Cardiac muscle cell (in vitro differentiated cells and primary cell): ENCODE measurements at regions not wholly inside any gene's neighbourhood (a gene's known extent, or its start where the extent isn't known, plus 50 kb on each side); places are given as distances from the start of the nearest gene placed in this dataset.
A peak's percentile ranks its signal among the peaks of the same experiment; 100 is the strongest.

Experiments
- DNase-seq, 2 donors: peaks; one replicate each; pipeline versions ENCODE4 v3.0.0 to v3.0.0-alpha.2; 2010 to 2017; ENCODE audit warnings: low read depth in 1 of 2, low spot score in 1 of 2
- H3K27ac ChIP-seq: fragments of 200-600 bp; sonication (generic); 2 replicates; pipeline ENCODE4 v1.5.1; 2016
- H3K27me3 ChIP-seq: fragments of 200-600 bp; sonication (generic); 2 replicates; pipeline ENCODE4 v1.6.0; 2016; ENCODE audit warnings: control low read depth
- H3K36me3 ChIP-seq: fragments of 200-600 bp; sonication (generic); 2 replicates; pipeline ENCODE4 v1.5.1; 2016; ENCODE audit warnings: control low read depth
- H3K4me1 ChIP-seq: fragments of 200-600 bp; sonication (generic); 2 replicates; pipeline ENCODE4 v1.8.1; 2017; ENCODE audit warnings: low read depth, mild to moderate bottlenecking, mixed run types
- H3K4me3 ChIP-seq: fragments of 200-600 bp; sonication (generic); 2 replicates; pipeline ENCODE4 v1.5.1; 2016; ENCODE audit warnings: mild to moderate bottlenecking
- H3K9me3 ChIP-seq: fragments of 200-600 bp; sonication (generic); 2 replicates; pipeline ENCODE4 v1.5.1; 2017; ENCODE audit warnings: low read depth, mild to moderate bottlenecking, control low read depth
- TF ChIP-seq, protein P1 (sequence below): IDR thresholded peaks from 2 replicates; pipeline ENCODE4 v1.5.1; 2012; ENCODE audit warnings: low read depth, mild to moderate bottlenecking, low read length

DNA sequence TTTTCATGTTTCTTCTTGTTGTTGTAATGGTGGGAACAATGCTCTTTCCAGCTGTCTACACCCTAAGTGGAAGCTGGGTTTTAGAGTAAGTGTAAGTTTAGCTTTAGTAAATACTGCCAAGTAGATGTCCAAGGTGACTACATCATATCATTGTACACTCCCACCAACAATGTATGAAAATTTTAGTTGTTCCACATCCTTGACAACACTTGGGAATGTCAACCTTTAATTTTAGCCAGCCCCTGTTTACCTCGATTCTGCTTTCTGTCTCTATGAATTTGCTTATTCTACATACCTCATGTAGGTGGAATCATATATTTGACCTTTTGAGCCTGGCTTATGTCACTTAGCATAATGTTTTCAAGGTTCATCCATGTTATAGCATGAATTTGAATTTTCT lies 93.0 kb downstream of the MTPAP start:
- no peaks in the 10 kb centered on the region for H3K4me1 ChIP-seq
- no peak overlapping the region for H3K4me3 ChIP-seq
- no peak overlapping the region for H3K27ac ChIP-seq
- H3K9me3 ChIP-seq: no peaks in the 10 kb centered on the region
- no peaks in the 10 kb centered on the region for H3K36me3 ChIP-seq
- no peak for DNase-seq
- H3K27me3 ChIP-seq: no peaks in the 10 kb centered on the region
- TF ChIP-seq, protein P1, sequence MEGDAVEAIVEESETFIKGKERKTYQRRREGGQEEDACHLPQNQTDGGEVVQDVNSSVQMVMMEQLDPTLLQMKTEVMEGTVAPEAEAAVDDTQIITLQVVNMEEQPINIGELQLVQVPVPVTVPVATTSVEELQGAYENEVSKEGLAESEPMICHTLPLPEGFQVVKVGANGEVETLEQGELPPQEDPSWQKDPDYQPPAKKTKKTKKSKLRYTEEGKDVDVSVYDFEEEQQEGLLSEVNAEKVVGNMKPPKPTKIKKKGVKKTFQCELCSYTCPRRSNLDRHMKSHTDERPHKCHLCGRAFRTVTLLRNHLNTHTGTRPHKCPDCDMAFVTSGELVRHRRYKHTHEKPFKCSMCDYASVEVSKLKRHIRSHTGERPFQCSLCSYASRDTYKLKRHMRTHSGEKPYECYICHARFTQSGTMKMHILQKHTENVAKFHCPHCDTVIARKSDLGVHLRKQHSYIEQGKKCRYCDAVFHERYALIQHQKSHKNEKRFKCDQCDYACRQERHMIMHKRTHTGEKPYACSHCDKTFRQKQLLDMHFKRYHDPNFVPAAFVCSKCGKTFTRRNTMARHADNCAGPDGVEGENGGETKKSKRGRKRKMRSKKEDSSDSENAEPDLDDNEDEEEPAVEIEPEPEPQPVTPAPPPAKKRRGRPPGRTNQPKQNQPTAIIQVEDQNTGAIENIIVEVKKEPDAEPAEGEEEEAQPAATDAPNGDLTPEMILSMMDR: no peak

DNA sequence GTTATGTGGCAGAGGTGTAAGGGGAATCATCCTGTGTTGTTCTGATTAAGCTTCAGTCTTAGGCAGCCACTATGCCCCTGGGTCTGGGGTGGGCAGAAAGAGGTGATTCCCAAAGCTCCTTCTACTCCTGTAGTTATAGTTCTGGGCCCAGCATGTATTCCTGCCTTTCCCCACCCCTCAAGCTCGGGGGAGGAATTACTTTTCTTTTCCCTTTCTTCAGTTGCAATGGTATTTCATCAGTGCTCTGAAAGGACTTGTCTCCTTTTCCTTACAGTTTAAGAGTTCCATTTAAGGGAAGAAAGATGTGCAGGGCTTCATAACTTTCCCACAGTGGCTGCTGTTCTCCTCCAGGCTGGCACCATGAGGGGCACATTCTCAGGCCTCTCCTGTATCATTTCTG lies 94.2 kb downstream of the MTPAP start:
- H3K27me3 ChIP-seq: no peaks in the 10 kb centered on the region
- H3K4me1 ChIP-seq: no peaks in the 10 kb centered on the region
- H3K9me3 ChIP-seq: no peaks in the 10 kb centered on the region
- TF ChIP-seq, protein P1: no peak
- DNase-seq: peak in 1 of 2 donors; percentile 14
- no peak overlapping the region for H3K27ac ChIP-seq
- no peak overlapping the region for H3K4me3 ChIP-seq
- H3K36me3 ChIP-seq: no peaks in the 10 kb centered on the region

DNA sequence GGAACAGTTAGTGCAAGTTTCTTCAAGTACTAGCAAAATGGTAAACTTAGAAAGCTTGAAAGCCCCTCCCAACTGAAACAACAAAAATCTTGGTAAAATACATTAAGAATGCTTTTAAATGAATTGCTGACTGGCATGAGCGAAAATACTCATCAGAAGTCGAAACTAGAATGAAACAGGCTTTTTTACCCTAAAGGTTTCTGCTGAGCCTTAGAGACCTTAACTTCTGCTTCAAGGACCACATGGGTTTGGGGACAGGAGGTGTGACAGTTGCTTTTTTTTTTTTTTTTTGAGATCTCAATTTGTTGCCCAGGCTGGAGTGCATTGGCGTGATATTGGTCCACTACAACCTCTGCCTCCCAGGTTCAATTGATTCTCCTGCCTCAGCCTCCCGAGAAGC lies 100.3 kb downstream of the MTPAP start:
- TF ChIP-seq, protein P1: no peak
- no peaks in the 10 kb centered on the region for H3K36me3 ChIP-seq
- H3K27me3 ChIP-seq: no peaks in the 10 kb centered on the region
- H3K4me3 ChIP-seq: no peak overlapping the region
- no peak for DNase-seq
- no peaks in the 10 kb centered on the region for H3K9me3 ChIP-seq
- H3K4me1 ChIP-seq: no peaks in the 10 kb centered on the region
- H3K27ac ChIP-seq: no peak overlapping the region

DNA sequence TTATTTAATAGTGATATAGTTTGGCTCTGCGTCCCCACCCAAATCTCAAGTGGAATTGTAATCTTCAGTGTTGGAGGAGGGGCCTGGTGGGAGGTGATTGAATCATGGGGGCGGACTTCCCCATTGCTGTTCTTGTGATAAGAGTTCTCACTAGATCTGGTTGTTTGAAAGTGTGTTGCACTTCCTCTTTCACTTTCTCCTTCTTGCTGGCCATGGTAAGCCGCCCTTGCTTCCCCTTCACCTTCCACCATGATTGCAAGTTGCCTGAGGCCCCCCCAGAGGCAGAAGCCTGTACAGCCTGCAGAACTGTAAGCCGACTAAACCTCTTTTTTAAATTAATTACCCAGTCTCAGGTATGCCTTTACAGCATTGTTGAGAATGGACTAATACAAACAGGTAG lies 101.4 kb downstream of the MTPAP start:
- no peaks in the 10 kb centered on the region for H3K9me3 ChIP-seq
- H3K36me3 ChIP-seq: no peaks in the 10 kb centered on the region
- H3K27me3 ChIP-seq: no peaks in the 10 kb centered on the region
- no peak overlapping the region for H3K27ac ChIP-seq
- TF ChIP-seq, protein P1: no peak
- DNase-seq: no peak
- no peak overlapping the region for H3K4me3 ChIP-seq
- no peaks in the 10 kb centered on the region for H3K4me1 ChIP-seq

DNA sequence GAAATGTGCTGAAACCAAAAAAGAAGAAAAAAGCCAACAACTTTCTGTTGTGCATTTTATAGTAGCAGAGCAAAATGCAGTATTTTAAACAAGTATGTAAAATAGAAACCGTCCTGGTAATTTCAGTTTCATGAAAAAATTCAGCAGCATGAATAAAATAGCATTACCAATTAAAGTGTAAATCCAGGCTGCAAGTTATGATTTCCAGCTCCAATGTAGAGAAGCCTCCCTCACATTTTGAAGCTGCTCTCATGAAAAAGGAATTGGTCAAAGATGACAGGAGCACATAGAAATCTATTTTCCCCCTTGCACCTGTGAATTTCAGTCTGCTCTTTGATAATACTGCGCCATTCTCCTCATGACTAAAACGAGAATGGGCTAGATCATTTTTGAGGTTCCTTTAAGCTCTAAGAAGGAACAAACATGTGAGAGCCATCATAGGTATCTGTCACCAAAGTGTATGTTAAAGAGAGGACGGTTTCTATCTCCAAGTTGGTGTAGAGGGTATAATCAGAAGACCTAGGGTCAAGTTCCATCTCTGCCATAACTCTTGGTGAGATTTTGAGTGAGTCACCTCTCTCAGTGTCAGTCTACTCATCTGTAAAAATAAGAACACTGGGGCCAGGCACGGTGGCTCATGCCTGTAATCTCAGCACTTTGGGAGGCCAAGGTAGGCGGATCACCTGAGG lies 107.5 kb downstream of the MTPAP start:
- Histone ChIP-seq H3K4me3 (no peak overlapping the region), H3K36me3 (no peaks in the 10 kb centered on the region), H3K27me3 (no peaks in the 10 kb centered on the region), H3K4me1 (no peaks in the 10 kb centered on the region), H3K27ac (no peak overlapping the region), H3K9me3 (no peaks in the 10 kb centered on the region)
- TF ChIP-seq, protein P1: no peak
- DNase-seq: no peak
